ENCODE measurements at regions not wholly inside any gene's neighbourhood (a gene's known extent, or its start where the extent isn't known, plus 50 kb on each side); places are given as distances from the start of the nearest gene placed in this dataset.

GRCh38 chr11:38208951-38209350 is 1610.9 kb upstream of the RAG2 start:
- WGBS (ENCODE audit: insufficient coverage), result no CpG with 5 or more reads among the region's 2 CpGs
- Histone ChIP-seq H3K9ac (ENCODE audit: insufficient read depth, low read length, poor library complexity, severe bottlenecking) (no peak overlapping the region), H3K4me1 (ENCODE audit: control insufficient read depth in 1 of 2, insufficient read depth in 2 of 2, low read length in 2 of 2) (no peaks in the 10 kb centered on the region), H3K27me3 (ENCODE audit: control insufficient read depth in 2 of 2, insufficient read depth in 2 of 2, low read length in 2 of 2) (no peaks in the 10 kb centered on the region), H3K79me2 (ENCODE audit: insufficient read depth, low read length) (no peaks in the 10 kb centered on the region), H3K4me2 (replicated peaks; ENCODE audit: extremely low read depth, low read length, poor library complexity, severe bottlenecking) (no peak overlapping the region), H3K36me3 (replicated peaks in 1 of 2; ENCODE audit: control insufficient read depth in 1 of 2, insufficient read depth in 2 of 2, low read length in 2 of 2) (no peaks in the 10 kb centered on the region), H2AFZ (ENCODE audit: insufficient read depth, low read depth, low read length, poor library complexity, severe bottlenecking) (no peak overlapping the region), H3K9me3 (replicated peaks in 1 of 2; ENCODE audit: control insufficient read depth in 1 of 2, insufficient read depth in 1 of 2, low read length in 2 of 2) (no peaks in the 10 kb centered on the region), H4K20me1 (ENCODE audit: insufficient read depth, low read length) (no peaks in the 10 kb centered on the region), H3K4me3 (replicated peaks in 1 of 3; ENCODE audit: low read depth in 2 of 3, low read length in 3 of 3) (no peak overlapping the region), H3K27ac (ENCODE audit: low read depth in 1 of 2, low read length in 2 of 2) (no peak overlapping the region)
- DNase-seq, result no peak
- Mint-ChIP-seq H3K9me3 (peaks cover 0 to 7% (median 4%) of the 10 kb centered on the region in 7 donors), H3K36me3 (no peaks in the 10 kb centered on the region), H3K4me3 (no peak overlapping the region), H3K27me3 (ENCODE audit: low read depth in 3 of 3) (peaks cover 0 to 1% (median 0%) of the 10 kb centered on the region in 3 donors), H3K27ac (no peak overlapping the region), H3K4me1 (no peaks in the 10 kb centered on the region)
- TF ChIP-seq, protein P1, sequence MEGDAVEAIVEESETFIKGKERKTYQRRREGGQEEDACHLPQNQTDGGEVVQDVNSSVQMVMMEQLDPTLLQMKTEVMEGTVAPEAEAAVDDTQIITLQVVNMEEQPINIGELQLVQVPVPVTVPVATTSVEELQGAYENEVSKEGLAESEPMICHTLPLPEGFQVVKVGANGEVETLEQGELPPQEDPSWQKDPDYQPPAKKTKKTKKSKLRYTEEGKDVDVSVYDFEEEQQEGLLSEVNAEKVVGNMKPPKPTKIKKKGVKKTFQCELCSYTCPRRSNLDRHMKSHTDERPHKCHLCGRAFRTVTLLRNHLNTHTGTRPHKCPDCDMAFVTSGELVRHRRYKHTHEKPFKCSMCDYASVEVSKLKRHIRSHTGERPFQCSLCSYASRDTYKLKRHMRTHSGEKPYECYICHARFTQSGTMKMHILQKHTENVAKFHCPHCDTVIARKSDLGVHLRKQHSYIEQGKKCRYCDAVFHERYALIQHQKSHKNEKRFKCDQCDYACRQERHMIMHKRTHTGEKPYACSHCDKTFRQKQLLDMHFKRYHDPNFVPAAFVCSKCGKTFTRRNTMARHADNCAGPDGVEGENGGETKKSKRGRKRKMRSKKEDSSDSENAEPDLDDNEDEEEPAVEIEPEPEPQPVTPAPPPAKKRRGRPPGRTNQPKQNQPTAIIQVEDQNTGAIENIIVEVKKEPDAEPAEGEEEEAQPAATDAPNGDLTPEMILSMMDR (IDR thresholded peaks at IDR 0.05), result no peak
- intact Hi-C loops (cut with micrococcal nuclease), result no loop called here

DNA sequence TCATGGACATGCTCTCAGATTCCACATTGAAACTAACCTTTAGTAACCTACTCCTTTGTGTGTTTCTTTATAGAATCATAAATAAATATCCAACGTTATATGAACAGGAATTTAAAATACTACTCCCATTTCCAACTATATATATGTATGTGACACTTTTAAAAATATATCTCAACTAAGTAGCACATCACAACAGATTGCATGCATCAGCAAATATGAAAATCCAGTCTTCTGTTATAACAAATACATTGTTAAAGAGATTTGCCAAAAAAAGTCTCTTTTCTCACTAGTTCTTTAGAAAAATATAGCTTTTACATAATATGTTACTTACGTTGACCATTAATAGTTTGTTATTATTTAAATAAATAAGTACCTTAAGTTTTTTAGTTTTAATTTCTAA is 1608.6 kb upstream of the RAG2 start:
- Mint-ChIP-seq H3K27me3 (ENCODE audit: low read depth in 3 of 3) (peaks cover 0 to 3% (median 0%) of the 10 kb centered on the region in 3 donors), H3K27ac (no peak overlapping the region), H3K4me1 (no peaks in the 10 kb centered on the region), H3K36me3 (no peaks in the 10 kb centered on the region), H3K9me3 (peaks cover 0 to 7% (median 5%) of the 10 kb centered on the region in 7 donors), H3K4me3 (no peak overlapping the region)
- H3K9ac ChIP-seq (ENCODE audit: insufficient read depth, low read length, poor library complexity, severe bottlenecking), result no peak overlapping the region
- H3K27me3 ChIP-seq (ENCODE audit: control insufficient read depth in 2 of 2, insufficient read depth in 2 of 2, low read length in 2 of 2), result no peaks in the 10 kb centered on the region
- no peak overlapping the region for H3K4me3 ChIP-seq (replicated peaks in 1 of 3; ENCODE audit: low read depth in 2 of 3, low read length in 3 of 3)
- no peaks in the 10 kb centered on the region for H3K9me3 ChIP-seq (replicated peaks in 1 of 2; ENCODE audit: control insufficient read depth in 1 of 2, insufficient read depth in 1 of 2, low read length in 2 of 2)
- intact Hi-C loops (cut with micrococcal nuclease), result no loop called here
- H3K36me3 ChIP-seq (replicated peaks in 1 of 2; ENCODE audit: control insufficient read depth in 1 of 2, insufficient read depth in 2 of 2, low read length in 2 of 2), result no peaks in the 10 kb centered on the region
- H4K20me1 ChIP-seq (ENCODE audit: insufficient read depth, low read length), result no peaks in the 10 kb centered on the region
- no peak overlapping the region for H2AFZ ChIP-seq (ENCODE audit: insufficient read depth, low read depth, low read length, poor library complexity, severe bottlenecking)
- WGBS (ENCODE audit: insufficient coverage), result no CpG with 5 or more reads among the region's 2 CpGs
- H3K27ac ChIP-seq (ENCODE audit: low read depth in 1 of 2, low read length in 2 of 2), result no peak overlapping the region
- no peaks in the 10 kb centered on the region for H3K4me1 ChIP-seq (ENCODE audit: control insufficient read depth in 1 of 2, insufficient read depth in 2 of 2, low read length in 2 of 2)
- DNase-seq, result no peak
- H3K4me2 ChIP-seq (replicated peaks; ENCODE audit: extremely low read depth, low read length, poor library complexity, severe bottlenecking), result no peak overlapping the region
- TF ChIP-seq, protein P1 (IDR thresholded peaks at IDR 0.05), result no peak
- H3K79me2 ChIP-seq (ENCODE audit: insufficient read depth, low read length), result no peaks in the 10 kb centered on the region
